ENCODE measurements at regions not wholly inside any gene's neighbourhood (a gene's known extent, or its start where the extent isn't known, plus 50 kb on each side); places are given as distances from the start of the nearest gene placed in this dataset.

GRCh38 chr11:15818132-15818842 is 538.1 kb downstream of the SOX6 start:
- TF ChIP-seq, protein P1, sequence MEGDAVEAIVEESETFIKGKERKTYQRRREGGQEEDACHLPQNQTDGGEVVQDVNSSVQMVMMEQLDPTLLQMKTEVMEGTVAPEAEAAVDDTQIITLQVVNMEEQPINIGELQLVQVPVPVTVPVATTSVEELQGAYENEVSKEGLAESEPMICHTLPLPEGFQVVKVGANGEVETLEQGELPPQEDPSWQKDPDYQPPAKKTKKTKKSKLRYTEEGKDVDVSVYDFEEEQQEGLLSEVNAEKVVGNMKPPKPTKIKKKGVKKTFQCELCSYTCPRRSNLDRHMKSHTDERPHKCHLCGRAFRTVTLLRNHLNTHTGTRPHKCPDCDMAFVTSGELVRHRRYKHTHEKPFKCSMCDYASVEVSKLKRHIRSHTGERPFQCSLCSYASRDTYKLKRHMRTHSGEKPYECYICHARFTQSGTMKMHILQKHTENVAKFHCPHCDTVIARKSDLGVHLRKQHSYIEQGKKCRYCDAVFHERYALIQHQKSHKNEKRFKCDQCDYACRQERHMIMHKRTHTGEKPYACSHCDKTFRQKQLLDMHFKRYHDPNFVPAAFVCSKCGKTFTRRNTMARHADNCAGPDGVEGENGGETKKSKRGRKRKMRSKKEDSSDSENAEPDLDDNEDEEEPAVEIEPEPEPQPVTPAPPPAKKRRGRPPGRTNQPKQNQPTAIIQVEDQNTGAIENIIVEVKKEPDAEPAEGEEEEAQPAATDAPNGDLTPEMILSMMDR (IDR thresholded peaks at IDR 0.05; ENCODE audit: low read depth, low read length): no peak
- TF ChIP-seq EZH2phosphoT487 (IDR thresholded peaks at IDR 0.05; ENCODE audit: low read depth): no peak
